HG03103 (cell line): ENCODE measurements at regions not wholly inside any gene's neighbourhood (a gene's known extent, or its start where the extent isn't known, plus 50 kb on each side); places are given as distances from the start of the nearest gene placed in this dataset.
"Not testable (repeated sequence)": the region's sequence is repeated elsewhere in the genome, so short reads cannot be mapped to it uniquely, and the experiment has no call there.

Experiments used
- ATAC-seq: cut with Tn5 transposase; IDR thresholded peaks from one replicate; pipeline ENCODE4 v1.9.1; 2021; ENCODE audit warnings: low read depth; ENCODE audit not compliant: unreplicated experiment

DNA sequence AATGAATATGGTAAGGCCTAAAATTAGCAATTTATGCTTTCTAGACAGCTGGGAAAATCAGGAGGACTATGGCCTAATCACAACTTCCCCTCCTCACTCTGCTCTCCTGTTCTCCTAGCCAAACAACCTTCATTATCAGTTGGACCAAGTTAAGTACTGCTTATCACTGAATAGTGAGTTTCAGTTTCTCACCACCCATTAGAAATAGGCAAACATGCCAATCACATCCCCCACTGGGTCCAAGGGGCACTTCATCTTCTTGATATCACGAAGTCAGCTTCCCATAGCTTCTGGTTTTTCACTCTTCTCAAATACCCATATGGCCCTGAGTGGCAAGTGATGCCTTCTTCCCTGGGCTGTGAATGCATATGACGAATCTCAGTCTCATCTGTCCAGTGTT is 689.6 kb downstream of the SLITRK5 start:
- ATAC-seq, result no peak

DNA sequence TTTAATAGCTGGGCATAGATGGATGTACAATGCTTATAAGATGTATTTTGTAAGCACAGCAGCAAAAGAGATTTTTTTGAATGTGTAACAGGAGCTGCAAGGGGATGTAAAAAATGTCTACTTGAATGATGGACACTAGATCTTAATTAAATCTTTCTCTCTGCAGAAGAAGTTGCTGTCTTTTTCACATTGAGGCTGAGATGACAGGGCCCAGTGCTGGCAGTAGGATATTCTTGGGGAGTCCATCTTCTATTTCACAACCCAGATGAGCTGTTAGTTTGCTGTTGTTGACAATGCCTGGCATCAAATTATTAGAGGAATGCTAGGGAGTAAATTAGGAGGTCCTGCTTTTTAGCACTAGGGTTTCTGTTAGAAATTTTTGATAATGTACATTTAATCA is 698.7 kb downstream of the SLITRK5 start:
- no peak for ATAC-seq

DNA sequence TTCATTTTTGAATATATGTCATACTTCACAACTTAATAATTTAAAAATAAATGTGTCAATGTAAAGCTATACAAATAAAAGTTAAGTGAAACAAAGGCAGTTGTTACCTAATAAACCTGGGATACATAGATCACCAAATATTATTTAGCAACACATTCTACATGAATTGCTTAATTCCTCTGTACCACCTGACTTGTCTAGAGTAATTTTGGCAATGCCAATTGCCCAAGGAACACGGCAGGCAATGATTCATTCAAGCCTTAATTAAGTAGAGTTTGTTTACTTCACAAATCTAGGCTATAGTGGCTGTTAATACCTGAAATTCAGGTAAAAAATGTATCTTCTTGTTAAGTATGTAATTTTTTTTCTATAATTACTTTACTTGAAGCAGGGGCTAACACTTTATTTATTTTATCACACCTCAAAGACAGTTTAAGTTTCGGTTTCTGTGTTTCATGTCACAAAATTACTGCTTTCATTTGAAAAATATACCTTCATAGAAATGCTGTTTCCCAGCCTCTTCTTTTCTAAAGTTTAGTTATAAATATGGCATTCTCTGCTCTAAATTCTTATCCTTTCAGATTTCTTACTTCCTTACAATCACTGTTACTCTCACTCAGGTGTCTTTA is 705.7 kb downstream of the SLITRK5 start:
- no peak for ATAC-seq

DNA sequence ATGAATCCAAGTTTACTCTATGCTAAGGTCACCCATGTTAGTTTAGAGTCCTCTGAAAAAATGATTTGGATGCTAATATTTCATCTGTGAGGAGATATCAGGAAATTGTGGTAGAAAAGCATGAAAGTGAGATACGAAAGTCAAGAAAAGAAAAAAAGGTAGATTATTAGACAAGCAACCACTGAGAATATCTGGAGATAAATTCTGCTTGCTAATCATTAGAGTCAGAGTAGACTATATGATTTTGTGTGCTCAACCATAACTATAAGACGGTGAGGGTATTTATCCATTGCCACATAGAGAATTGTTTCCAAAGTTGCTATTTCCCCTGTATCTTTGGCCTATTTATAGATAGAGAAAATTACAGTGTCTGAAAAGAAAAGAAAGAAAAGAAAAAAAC is 706.7 kb downstream of the SLITRK5 start:
- ATAC-seq, result no peak

DNA sequence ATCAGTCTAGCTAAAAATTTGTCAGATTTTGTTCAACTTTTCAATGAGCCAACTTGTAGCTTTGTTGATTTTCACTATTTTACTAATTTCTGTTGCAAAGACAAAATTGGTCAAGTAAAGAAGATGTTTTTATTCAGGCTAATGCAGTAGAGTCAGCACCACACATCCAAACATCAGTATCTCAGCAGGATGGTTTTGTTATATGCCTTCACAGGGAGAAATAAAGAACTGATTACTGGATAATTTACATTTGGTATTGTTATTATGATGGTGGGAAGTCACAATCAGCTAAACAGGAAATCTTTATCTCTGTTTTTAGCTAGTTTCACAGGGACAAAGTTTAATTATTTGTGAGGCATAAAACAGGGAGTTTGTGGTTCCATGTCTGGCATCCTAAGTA is 713.4 kb downstream of the SLITRK5 start:
- no peak for ATAC-seq

DNA sequence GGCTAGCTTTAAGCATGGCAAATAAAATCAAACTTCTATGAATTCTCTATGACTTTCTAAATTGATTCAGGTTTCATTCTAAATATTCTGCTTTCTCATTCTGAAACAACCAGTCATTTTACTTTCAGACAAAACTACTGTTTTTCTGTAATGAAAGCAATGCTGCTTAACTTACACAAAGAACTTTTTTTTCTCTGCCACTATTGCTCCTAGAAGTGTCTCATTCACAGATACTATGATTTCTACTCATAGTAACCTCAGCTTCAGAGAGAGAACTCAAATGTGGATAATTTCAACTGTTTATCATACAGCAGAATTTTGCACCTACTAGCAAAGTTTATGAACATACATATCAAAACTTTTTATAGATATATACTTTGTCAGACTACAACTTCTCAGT is 724.6 kb downstream of the SLITRK5 start:
- no peak for ATAC-seq

DNA sequence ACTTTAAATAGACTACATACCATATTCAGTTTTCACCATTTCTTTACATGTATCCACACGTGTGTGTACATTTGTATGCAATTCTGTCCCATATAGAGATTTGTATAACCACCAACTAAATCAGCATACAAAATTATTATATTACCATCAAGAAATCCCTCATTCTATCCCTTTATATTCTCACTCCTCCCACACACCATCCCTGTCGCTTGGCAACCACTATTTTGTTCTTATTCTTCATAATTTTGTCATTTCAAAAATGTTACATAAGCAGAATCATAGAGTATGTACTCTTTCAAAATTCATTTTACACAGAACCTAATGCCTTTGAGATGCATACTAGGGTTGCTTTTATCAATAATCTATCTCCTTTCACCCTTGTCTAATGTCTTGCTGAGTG is 740.5 kb downstream of the SLITRK5 start:
- ATAC-seq, result no peak

DNA sequence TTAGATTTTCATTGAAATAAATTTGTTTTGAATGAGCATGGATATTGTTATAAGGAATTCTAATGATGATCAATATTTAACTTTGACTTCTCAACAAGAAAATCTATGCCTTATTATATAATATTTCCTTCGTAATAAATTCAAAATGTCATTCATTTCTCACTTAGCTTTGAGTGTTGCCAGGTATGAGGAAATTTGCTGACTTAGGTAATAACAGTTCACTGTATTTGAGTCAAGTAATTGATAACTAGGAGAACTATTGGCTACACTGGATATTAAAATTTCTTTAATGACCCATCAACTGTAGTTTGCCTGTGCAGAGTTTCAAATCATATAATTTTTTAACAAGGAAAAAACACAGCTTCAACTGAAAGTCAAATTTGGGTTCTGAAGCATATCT is 746.6 kb downstream of the SLITRK5 start:
- no peak for ATAC-seq

DNA sequence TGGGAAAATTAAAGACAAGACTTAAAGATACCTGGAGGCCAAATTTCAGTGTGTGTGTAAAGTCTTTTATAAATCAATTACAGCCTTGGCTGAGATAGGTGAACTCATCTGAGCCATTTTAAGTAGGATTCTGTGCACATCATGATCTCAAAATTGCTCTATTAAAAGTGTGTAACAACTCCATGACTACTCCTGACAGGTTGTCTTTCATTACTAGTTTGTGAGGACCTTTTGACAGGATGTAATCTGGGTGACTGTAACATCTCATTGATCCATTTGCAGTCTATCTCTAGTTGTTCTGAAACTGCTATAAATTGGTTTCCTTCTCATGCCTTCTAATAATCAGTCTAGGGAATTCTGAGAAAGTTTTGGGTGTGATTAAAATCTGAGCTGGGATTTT is 753.3 kb downstream of the SLITRK5 start:
- no peak for ATAC-seq

DNA sequence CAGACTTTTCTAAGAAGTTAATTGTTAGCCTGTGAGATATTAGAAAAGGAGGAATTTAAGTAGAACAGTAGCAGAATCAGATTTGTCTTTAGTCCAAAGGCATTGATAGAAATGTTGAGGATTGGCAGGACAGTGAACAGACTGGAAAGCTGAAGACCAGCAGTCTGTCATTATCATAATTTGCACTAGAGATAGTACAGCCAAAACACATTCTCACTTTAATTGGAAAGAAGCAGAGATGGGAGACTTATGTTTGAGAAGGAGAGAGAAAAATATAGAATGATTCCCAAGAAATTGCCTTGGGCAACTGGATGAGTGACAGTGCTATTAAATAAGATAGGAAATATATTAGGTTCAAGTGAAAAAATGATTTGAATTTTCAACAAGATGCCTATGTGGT is 755.5 kb downstream of the SLITRK5 start:
- ATAC-seq, result no peak

DNA sequence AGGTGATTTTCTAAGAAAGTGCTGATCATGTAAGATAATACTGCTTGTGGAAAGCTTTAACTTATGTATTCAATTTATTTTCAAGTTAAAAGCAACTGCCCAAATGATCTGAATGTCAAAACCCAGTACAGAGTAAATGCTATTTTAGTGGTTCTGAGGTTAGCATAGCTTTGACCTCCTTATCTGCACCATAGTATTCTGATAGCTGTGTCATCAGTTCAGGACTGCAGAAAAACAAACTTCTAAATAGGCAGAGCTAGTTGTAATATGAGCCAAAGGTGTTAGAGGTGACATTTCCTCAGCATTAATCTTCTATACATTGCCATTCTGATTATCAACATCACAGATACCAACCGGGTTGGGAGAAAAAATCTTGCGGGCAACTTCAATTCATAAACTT is 758.7 kb downstream of the SLITRK5 start:
- no peak for ATAC-seq

DNA sequence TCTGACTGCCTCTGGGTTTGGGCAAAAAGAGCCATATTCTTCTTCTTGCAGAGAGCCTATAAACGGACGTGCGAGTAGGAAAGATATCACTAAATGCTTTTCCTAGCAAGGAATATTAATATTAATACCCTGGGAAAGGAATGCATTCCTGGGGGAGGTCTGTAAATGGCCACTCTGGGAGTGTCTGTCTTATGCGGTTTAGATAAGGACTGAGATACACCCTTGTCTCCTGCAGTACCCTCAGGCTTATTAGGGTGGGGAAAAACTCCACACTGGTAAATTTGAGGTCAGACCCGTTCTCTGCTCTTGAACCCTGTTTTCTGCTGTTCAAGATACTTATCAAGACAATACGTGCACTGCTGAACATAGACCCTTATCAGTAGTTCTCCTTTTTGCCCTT is 763.8 kb downstream of the SLITRK5 start:
- ATAC-seq, result no peak

DNA sequence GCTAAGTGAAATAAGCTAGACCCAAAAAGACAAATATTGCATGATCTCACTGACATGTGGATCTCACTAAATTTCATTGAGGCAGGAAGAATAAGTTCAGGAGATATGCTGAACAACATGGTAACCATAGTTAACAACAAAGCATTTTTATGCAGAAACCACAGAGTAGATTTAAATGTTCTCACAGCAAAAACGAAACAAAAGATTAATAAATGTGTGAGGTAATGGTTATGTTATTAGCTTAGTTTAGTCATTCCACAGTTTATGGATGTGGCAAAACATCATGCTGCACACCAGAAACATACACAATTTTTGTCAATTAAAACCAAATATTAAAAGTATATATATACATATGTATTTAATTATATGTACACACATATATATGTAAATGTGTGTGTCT is 765.8 kb downstream of the SLITRK5 start:
- no peak for ATAC-seq

DNA sequence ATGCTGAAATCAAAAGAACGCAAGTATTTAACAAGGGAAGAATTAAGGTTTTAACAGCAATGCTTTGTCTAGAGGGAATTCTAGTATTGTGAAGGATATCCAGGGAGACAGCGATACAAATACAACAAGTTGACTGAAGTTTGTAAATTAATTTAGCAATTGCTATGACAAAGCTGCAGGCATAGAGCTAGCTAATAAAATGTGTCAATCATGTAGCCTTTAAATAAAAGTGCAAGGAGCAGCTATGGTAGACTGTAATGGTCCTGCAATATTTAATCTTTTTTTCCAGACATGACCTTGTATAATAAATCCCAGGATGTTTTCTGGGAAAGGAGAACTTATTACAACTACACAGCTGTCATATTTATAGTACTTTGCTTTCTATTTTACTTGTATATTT is 779.3 kb downstream of the SLITRK5 start:
- no peak for ATAC-seq

DNA sequence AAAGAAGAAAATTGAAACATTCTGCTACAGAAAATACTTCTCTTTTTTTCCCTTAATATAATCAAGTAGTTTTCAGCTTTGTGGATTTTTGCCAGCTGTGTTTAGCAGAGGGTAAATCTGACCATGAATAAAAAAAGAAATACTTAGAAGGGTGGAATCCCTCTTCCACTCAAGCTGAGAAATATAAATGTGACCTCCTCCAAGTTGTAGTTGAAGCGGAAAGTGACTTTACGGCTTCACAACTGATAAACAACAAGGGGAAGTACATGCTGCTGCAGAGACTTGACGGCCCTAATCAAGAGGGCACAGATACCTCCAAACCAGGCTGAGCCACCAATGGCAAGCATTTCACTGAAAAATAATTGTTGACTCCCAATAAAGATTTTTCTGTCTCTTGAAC is 785.0 kb downstream of the SLITRK5 start:
- ATAC-seq, result no peak

DNA sequence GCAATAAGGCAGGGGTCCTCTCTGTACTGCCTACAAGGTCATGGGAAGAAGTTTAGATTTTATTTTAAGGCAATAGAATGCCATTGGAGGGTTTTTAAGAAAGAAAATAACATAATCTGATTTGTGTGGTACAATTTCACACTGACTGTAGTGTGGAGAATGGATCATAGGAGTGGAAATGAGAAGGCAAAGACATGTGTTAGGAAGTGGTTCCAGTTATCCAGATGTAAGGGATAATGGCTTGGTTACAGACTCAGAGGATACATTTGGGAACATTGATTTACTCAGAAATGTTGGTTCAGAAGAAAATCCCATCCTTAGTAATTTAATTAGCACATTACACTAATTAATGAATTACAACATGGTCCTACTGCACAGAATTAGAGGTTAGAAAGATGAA is 788.2 kb downstream of the SLITRK5 start:
- no peak for ATAC-seq

DNA sequence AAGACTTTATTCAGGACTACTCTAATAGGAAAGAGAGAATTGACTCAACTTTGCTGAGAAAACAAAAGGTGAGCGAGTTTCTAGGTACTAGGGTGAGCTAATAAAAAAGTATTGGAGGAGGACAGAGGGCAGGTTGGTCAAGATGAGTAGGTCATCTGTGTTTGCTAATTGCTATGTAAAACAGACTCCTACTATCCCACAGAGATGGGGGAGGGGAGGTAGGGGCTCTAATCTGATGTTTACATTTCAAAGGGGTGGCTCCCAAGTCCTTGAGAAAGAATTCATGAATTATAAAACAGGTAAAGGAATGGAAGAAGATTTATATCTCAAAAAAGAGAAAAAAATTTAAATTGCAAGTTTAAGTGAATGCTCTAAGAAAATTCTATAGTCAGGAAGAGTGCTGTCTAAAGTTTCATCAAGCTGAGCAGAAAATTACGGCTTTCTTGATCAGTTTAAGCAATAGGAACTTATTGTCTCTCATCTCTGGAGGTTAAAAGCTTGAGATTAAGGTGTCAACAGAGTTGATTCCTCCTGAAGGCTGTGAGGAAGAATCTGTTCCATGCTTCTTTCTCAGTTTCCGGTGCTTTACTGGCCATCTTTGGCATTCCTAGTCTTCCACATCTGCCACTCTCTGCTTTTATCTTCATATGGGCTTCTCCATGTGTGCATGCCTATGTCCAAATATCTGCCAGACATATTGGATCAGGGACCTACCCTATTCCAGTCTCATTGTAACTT is 790.3 kb downstream of the SLITRK5 start:
- no peak for ATAC-seq

DNA sequence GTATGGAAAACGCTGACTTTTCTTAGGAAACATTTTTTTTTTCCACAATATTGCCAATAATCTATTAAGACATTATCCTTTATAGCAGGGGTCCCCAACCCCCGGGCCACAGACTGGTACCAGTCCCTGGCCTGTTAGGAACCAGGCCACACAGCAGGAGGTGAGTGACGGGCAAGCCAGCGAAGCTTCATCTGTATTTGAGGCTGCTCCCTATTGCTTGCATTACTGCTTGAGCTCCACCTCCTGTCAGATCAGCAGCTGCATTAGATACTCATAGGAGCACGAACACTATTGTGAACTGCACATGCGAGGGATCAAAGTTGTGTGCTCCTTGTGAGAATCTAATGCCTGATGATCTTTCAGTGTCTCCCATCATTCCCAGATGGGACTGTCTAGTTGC is 793.7 kb downstream of the SLITRK5 start:
- no peak for ATAC-seq

DNA sequence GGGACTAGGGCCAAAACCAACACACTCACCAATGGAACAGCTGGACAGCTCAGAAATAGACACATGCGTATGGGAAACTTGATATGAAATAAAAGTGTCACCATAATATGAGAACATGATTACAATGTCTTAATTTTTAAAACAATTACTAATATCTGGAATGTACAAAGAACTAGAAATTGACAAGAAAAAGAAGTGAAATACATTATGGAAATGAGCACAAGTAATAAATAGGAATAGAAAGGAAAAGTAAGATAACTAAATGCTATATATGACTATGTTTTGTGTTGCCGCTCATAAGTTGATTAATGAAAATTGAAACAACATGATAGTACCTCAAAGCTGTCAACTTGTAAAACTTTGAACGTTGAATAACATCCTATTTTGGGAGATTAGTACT is 801.1 kb downstream of the SLITRK5 start:
- ATAC-seq, result no peak

DNA sequence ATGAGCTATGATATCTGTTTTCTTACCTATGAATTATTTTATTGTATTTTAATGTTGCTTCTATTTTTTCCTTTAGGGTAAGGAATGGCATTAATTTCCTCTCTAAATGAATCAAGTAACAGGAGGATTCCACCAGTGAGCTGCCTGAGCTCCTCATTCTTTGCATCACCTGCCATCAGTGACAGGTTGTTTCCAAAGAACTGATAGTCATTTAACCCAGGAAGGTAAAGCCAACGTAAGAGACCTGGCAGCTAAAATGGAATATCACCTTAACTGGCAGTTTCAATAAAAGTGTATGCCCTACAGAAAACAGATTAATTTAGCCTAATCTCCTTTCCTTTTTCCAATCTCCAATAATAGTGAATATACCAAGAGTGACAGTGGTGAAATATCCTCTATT is 812.0 kb downstream of the SLITRK5 start:
- no peak for ATAC-seq

DNA sequence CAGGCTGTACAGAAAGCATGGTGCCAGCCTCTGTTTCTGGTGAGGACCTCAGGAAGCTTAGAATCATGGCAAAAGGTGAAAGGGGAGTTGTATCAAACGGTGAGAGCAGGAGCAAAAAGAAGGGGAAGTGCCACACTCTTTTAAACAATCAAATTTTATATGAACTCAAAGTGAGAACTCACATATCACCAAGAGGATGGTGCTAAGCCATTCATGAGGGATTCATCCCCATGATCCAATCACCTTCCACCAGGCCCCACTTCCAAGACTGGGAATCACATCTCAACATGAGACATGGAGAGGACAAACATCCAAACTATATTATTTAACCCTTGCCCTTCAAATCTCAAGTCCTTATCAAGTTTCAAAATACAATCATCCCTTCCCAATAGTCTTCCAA is 836.7 kb downstream of the SLITRK5 start:
- no peak for ATAC-seq

DNA sequence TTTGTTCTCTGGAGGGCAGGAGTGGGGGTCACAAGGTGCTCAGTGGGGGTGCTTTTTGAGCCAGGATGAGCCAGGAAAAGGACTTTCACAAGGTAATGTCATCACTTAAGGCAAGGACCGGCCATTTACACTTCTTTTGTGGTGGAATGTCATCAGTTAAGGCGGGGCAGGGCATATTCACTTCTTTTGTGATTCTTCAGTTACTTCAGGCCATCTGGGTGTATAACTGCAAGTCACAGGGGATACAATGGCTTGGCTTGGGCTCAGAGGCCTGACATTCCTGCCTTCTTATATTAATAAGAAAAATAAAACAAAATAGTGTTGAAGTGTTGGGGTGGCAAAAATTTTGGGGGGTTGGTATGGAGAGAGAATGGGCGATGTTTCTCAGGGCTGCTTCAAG is 841.8 kb downstream of the SLITRK5 start:
- not testable (repeated sequence) for ATAC-seq
